Kasumi-1 (cell line): ENCODE measurements at regions not wholly inside any gene's neighbourhood (a gene's known extent, or its start where the extent isn't known, plus 50 kb on each side); places are given as distances from the start of the nearest gene placed in this dataset.

Source experiments
- DNase-seq, 2 experiments: peaks; one replicate each; lab custom pipeline; 2025; lab: John Stamatoyannopoulos, UW

DNA sequence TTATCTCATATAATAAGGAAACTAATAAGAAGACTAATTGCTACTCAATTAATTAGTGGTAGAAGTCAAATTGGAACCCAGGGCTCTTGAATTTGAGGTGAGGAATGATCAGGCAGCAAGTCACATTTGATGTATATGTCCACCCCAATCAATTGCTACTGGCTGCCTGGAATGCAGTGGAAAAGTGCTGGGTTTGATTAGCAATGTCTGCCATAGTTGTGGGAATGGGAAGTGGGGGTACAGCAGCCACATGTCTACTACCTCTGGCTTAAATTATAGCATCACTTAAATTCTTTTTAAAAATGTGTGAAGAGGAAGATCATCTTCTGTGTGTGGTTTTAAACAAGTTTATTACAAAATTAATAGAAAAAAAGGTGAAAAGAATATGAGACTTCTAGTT is 50.8 kb upstream of the NAV2 start:
- DNase-seq, result no peak

DNA sequence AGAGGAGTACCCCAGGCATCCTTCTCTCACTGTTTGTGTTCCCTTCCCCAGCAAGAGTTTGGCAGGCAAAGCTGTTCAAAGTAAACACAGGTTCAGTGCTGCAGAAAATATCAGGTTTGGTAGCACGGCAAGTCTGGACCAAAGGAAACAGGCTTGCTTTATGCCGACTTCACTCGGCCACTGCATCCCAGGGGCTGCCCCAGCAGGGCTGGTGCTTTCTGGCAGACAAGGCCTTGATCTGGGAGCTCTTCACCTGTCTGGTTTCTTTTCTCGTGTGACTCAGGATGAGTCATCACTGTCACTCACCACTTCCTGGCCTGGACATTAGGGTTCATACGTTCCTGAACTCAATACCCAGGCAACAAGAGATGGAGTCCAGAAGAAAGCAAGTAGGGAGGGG is 52.6 kb upstream of the NAV2 start:
- no peak for DNase-seq

GRCh38 chr11:19659529-19659928 is 53.1 kb upstream of the NAV2 start:
- DNase-seq, result no peak

- DNase-seq, result no peak
Observed at GRCh38 chr11:19658344-19658743, 54.3 kb upstream of the NAV2 start.

DNA sequence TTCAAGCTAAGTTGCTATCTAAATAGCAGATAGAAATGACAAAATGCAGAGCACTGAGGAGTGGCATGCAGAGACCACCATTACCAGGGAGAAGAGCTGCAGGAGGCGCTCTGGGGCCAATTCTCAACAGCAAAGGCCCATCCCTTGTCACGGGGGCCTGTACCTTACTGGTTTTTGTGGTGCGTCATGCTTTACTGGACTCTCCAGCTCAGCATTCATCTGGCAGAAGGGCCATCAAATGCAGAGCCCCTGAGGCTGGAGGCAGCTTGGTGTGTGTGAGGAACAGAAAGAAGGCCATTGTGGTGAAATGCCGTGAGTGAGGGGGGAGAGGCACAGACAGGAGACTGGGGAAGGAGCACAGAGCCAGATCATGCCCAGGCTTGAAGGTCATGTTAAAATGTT is 56.5 kb upstream of the NAV2 start:
- no peak for DNase-seq

- no peak for DNase-seq
Observed at GRCh38 chr11:19652623-19653375, 59.8 kb upstream of the NAV2 start.

GRCh38 chr11:19651653-19652052 is 61.0 kb upstream of the NAV2 start:
- no peak for DNase-seq

- no peak for DNase-seq
Observed at GRCh38 chr11:19651028-19651427, 61.6 kb upstream of the NAV2 start.

DNA sequence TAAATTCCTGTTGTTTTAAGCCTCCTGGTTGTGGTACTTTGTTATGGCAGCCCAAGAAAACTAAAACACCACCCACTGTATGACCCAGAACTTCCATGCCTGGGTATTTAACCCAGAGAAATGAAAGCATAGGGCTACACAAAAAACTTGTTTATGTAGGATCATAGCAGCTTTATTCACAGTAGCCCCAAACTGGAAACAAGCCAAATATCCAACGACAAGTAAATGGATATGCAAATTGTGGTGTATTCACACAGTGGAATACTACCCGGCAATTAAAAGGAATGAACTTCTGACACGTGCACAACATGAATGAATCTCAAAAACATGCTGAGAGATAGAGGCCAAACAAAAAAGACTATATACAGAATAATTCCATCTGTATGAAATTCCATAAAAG is 62.2 kb upstream of the NAV2 start:
- DNase-seq, result no peak

DNA sequence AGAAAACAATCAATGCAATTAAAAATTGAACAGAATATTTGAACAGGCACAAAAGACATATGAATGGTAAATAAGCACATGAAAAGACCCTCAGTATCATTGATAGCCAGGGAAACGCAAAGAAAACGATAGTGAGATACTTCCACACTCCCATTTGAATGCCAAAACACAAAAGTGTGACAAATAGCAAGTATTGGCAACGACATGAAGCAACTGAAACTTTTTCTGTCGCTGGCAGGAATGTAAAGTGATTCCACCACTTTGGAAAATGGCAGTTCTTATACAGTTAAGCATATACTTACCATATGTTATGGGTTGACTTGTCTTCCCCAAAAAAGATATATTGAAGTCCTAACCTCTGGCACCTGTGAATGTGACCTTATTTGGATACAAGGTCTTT is 62.9 kb upstream of the NAV2 start:
- DNase-seq, result no peak

GRCh38 chr11:19648321-19648720 is 64.3 kb upstream of the NAV2 start:
- no peak for DNase-seq

DNA sequence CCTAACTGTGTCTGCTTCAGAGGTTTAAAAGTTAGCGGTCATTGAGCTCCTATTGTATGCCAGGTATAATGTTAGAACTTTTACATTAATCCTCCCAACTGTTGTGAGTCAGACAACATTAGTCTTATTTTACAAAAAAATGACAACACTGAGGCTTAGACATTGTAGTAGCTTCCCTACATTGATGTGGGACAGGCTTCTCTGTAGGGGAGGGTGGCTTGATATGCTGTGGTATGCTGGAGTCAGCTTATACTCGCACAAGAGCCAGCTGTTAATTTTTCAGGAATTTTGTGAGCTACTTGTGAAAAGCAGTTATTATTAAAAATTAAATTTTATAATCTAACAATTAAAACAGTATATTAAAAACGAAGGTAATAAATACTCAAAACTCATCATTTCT is 64.8 kb upstream of the NAV2 start:
- DNase-seq, result no peak

GRCh38 chr11:19646921-19647320 is 65.7 kb upstream of the NAV2 start:
- no peak for DNase-seq

DNA sequence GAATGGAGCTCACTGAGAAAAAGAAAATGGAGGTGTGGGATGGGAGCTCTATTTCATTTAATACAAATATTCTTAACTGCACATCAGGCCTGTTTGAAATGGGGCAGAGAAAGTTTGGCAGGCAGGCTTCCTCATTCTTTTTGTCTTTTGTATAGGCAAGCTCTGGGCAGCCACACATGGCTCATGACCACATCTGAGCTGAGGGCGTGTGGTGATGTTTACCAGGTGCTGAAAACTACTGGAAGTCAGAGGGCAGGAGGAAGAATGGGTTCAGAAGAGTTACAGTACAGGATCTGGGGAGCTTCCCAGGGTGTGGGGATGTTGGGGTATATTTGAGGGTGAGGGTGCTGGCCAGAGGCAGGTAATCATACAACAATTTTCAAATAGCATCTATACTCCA is 66.3 kb upstream of the NAV2 start:
- no peak for DNase-seq

- no peak for DNase-seq
Observed at GRCh38 chr11:19644316-19644715, 68.3 kb upstream of the NAV2 start.

DNA sequence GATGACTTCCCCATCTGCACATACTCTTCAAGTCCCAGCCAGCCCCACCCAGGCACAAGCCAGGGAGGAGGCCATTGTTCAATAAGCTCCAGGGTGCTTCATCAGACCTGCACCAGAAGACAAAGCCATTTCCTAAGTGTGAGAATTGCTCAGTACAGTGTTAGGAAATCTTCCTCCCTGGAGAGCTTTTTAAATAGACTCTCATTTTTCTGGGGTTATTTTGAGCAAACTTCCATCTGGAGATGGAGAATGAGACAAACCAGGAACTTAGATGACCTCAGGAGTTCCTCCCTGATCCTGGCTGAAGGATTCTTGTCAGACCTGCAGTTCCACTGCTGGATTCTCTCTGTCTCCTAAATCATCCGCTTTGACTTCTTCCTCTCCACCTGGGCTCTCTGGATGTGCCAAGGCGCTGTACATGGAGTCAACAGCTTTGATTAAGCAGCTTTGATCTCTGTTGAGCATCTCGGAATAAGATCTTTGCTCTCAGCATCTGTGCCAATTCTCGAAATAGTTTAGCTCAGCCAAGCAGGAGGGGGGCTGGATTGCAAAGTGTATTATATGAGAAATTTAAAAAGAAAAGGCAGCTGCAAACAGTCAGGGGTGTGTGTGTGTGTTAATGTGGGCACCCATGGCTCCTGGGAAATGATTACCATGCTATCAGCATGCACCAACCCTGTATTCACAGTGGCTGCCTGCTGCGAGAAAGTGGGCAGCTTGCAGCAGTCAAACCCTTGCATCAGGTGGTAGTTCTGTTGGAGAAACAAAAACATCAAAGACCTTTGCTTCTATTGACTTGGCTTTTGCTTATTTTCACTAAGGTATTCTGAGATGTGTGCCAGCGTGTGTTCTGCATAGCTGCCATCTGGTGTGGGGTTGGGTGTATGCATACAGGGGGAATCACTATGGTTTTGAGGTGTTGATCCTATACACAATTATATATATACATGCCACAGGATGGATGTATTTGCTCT is 70.2 kb upstream of the NAV2 start:
- no peak for DNase-seq

DNA sequence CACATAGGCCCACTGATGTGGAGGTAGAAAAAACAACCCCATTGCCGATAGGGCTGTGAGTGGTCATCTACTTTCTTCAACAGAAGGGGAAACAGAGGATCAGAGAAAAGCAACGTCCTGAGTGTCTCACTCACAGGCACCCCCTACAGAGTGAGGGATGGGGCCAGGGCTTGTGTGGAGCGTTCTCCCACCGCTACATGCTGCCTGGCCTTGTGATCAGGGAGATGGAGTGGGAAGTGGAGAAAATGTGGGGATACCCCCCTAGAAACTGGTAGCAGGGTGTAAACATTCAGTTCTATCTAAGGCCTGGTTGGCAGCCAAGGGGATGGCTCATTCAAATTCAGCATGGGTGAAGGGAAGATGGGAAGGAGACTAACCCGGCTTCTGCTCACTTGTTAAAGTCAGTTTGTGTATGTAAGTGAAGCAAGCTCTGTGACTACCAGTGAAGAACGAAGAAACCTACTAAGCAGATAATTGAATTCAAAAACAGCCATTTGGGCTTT is 73.0 kb upstream of the NAV2 start:
- no peak for DNase-seq

GRCh38 chr11:19635332-19635731 is 77.3 kb upstream of the NAV2 start:
- DNase-seq, result no peak

GRCh38 chr11:19633276-19633675 is 79.4 kb upstream of the NAV2 start:
- no peak for DNase-seq

- no peak for DNase-seq
Observed at GRCh38 chr11:19632499-19632834, 80.2 kb upstream of the NAV2 start.

DNA sequence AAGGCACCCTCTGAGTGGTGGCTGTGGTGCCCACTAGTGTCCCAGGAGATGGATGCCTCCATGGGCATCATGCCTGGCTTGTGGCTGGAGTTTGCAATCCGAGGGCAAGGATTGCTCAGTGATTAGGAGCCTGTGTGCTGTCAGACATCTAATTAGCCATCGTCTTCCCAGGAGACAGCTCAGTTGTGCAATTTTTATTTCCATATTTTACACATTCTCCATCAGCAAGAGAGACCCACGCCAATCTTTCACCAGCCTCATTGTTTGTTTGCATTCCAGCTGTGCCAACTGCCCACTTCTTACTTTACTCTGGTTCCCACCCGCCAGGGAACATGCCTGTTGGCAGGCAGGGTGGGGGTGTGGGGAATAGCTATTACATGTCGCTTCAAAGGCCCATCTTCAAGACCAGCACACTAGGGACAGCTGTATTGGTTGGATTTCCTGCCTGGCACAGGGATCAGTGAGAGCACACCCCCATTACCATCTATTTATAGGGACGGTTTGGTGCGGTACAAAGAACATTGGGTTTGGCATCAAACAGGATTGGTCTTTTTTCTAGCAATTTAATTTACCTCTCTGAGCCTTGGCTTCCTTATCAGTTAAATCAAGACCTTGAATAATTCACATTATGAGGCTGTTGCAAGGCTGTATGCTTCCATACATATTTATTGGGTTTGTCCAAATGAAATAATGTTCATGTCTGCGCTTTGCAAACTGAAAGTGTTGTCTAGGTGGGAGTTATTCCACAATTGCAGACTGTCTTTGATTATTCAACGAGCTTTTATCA is 80.7 kb upstream of the NAV2 start:
- DNase-seq, result no peak

DNA sequence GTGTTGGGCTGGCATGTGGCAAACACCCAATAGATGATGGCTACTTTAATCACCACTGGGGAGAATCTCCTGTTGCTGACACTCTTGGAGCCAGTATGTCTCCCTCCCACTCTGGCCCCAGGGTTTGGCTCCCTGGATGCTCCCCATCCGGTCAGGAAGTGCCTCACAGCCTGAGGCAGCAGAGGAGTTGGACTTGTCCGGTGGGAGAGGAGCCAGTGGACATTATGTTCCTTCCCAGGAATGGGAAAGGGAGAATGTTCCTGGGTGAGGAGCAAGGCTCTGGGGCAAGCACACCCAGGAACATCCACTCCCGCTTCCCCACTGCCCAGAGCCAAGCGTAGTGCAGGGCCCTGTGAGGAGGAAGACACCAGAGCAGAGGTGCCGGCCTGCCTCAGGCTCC is 84.6 kb upstream of the NAV2 start:
- DNase-seq, result no peak
